ENCODE measurements at regions not wholly inside any gene's neighbourhood (a gene's known extent, or its start where the extent isn't known, plus 50 kb on each side); places are given as distances from the start of the nearest gene placed in this dataset.
"Not testable (repeated sequence)": the region's sequence is repeated elsewhere in the genome, so short reads cannot be mapped to it uniquely, and the experiment has no call there.

DNA sequence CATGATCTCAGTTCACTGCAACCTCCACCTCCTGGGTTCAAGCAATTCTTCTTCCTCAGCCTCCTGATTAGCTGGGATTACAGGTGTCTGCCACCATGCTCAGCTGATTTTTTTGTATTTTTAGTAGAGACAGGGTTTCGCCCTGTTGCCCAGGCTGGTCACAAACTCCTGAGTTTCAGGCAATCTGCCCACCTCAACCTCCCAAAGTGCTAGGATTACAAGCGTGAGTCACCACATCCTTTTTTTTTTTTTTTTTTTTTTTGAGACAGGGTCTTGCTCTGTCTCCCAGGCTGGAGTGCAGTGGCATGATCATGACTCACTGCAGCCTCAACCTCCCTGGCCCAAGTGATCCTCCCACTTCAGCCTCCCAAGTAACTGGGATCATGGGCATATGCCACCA, 298.9 kb downstream of the SPRY1 start:
- H3K4me1 ChIP-seq (ENCODE audit: control insufficient read depth in 1 of 2, insufficient read depth in 2 of 2, low read length in 2 of 2); H3K4me3 ChIP-seq (ENCODE audit: low read depth in 1 of 2, low read length in 2 of 2): not testable (repeated sequence)

DNA sequence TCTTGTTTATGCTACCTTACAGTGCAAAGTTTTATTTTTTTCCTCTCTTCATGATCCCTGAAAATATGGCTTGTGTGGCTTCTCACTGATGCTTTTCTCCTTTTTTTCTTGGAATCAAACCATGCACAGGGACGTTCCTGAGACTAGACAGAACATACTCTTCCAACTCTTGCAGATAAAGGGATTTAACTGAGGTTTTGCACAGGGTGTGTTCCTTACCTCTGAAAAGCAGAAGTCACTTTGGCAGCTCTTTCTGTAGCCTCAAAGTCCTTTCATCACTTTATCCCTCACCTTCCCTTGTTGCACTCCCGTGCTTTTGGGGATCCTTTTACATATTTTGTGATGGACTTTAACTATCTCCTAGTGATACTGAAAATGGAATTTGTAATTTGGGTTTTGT, 300.1 kb downstream of the SPRY1 start:
- no peaks in the 10 kb centered on the region for H3K36me3 ChIP-seq (ENCODE audit: control insufficient read depth in 1 of 2, insufficient read depth in 2 of 2, low read length in 2 of 2)
- no peak overlapping the region for H3K27ac ChIP-seq (ENCODE audit: low read length)
- H3K9me3 ChIP-seq (ENCODE audit: control insufficient read depth in 1 of 2, low read length in 2 of 2): no peaks in the 10 kb centered on the region
- H3K4me3 ChIP-seq (ENCODE audit: low read depth in 1 of 2, low read length in 2 of 2): no peak overlapping the region
- no peaks in the 10 kb centered on the region for H3K27me3 ChIP-seq (ENCODE audit: low read depth, low read length)
- no peaks in the 10 kb centered on the region for H3K4me1 ChIP-seq (ENCODE audit: control insufficient read depth in 1 of 2, insufficient read depth in 2 of 2, low read length in 2 of 2)

More for the DNA sequence above, 298.9 kb downstream of the SPRY1 start:
- H3K9me3 ChIP-seq (ENCODE audit: control insufficient read depth in 1 of 2, low read length in 2 of 2); H3K27me3 ChIP-seq (ENCODE audit: low read depth, low read length); H3K27ac ChIP-seq (ENCODE audit: low read length); H3K36me3 ChIP-seq (ENCODE audit: control insufficient read depth in 1 of 2, insufficient read depth in 2 of 2, low read length in 2 of 2): not testable (repeated sequence)

DNA sequence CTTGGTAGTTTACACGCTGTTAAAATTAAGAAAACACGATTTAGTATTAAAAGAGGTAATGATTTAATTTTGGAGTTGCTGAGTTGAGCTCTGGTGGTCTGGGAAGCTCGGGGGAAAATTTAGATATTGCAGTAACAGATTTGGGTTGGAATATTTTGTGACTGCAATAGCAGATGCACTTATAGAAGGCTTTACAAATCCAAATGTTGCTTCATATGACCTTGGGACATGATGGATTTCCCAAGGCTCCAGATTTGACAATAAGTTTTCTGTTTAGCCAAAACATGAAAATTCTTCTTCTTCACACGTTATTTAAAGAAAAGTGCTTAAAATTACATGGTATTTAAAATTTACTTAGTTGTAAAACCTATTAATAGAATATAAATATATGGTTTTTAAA, 302.0 kb downstream of the SPRY1 start:
- Histone ChIP-seq H3K36me3 (ENCODE audit: control insufficient read depth in 1 of 2, insufficient read depth in 2 of 2, low read length in 2 of 2) (no peaks in the 10 kb centered on the region), H3K4me3 (ENCODE audit: low read depth in 1 of 2, low read length in 2 of 2) (no peak overlapping the region), H3K9me3 (ENCODE audit: control insufficient read depth in 1 of 2, low read length in 2 of 2) (peaks cover 0 to 2% of the 10 kb centered on the region in 2 donors), H3K4me1 (ENCODE audit: control insufficient read depth in 1 of 2, insufficient read depth in 2 of 2, low read length in 2 of 2) (no peaks in the 10 kb centered on the region), H3K27ac (ENCODE audit: low read length) (no peak overlapping the region), H3K27me3 (ENCODE audit: low read depth, low read length) (no peaks in the 10 kb centered on the region)

DNA sequence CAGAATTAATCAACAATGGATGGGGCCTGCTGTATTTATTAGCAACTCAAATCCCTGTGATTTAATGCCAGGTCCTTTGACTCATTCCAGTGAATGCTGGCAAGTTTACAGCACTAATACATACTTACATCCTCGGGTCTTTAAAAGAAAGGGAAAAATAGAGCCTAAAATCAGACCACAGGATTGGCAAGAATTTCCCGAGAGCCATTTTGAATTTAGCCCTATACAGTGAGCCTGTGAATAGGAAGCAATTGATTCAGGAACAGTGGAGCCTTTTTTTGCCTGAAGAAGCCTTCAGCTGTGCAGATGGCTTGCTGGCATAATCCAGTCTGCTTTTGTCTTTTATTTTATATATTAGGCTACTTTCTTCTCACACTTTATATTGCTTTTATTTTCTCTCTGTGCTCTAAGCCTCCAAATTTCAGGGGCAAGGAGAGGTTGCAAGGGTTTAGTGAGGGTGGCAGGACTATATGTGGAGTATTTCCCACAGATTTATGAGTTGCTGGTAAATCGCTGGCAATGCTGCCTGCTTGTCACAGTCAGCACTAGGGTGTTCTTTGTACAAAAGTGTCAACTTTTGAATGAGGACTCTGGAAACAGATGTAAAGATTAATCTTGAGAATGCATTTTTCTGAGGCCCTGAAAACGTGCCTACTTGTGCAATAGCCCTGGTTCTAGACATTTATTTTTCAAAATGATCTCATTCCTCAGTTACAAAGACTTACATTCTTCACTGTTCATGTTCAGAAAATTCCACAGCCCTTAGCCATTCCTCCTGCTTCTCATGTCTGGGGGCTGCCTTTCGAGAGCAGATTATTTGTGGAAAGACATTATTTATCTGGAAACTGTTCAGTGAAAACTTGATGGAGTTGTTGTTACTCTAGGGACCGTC, 303.5 kb downstream of the SPRY1 start:
- no peaks in the 10 kb centered on the region for H3K36me3 ChIP-seq (ENCODE audit: control insufficient read depth in 1 of 2, insufficient read depth in 2 of 2, low read length in 2 of 2)
- no peaks in the 10 kb centered on the region for H3K4me1 ChIP-seq (ENCODE audit: control insufficient read depth in 1 of 2, insufficient read depth in 2 of 2, low read length in 2 of 2)
- peak overlapping the region; percentile 37 for H3K27ac ChIP-seq (ENCODE audit: low read length)
- no peaks in the 10 kb centered on the region for H3K27me3 ChIP-seq (ENCODE audit: low read depth, low read length)
- H3K4me3 ChIP-seq (ENCODE audit: low read depth in 1 of 2, low read length in 2 of 2): no peak overlapping the region
- peaks cover 0 to 2% of the 10 kb centered on the region in 2 donors for H3K9me3 ChIP-seq (ENCODE audit: control insufficient read depth in 1 of 2, low read length in 2 of 2)

DNA sequence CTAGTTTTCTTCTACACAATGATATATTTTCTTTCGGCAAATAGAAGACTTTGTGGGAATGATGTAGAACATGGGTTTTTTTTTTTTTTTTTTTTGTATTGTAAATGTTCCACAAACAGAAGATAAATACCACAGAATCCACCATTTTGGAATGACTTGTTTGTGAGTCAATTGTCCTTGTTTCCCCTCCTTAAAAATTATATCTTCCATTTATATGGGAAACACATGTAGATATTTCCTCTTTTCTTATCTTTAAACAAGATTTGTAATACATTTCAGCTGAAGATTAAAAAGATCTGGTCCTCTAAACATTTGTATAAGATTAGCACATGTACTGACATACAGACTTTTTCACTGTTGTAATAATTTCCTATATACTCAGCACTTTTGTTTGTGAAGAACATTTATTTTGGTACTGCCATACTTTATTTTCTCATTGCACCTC, 304.6 kb downstream of the SPRY1 start:
- H3K4me1 ChIP-seq (ENCODE audit: control insufficient read depth in 1 of 2, insufficient read depth in 2 of 2, low read length in 2 of 2): no peaks in the 10 kb centered on the region
- no peak overlapping the region for H3K27ac ChIP-seq (ENCODE audit: low read length)
- no peaks in the 10 kb centered on the region for H3K36me3 ChIP-seq (ENCODE audit: control insufficient read depth in 1 of 2, insufficient read depth in 2 of 2, low read length in 2 of 2)
- no peaks in the 10 kb centered on the region for H3K27me3 ChIP-seq (ENCODE audit: low read depth, low read length)
- H3K4me3 ChIP-seq (ENCODE audit: low read depth in 1 of 2, low read length in 2 of 2): no peak overlapping the region
- H3K9me3 ChIP-seq (ENCODE audit: control insufficient read depth in 1 of 2, low read length in 2 of 2): peaks cover 0 to 2% of the 10 kb centered on the region in 2 donors

DNA sequence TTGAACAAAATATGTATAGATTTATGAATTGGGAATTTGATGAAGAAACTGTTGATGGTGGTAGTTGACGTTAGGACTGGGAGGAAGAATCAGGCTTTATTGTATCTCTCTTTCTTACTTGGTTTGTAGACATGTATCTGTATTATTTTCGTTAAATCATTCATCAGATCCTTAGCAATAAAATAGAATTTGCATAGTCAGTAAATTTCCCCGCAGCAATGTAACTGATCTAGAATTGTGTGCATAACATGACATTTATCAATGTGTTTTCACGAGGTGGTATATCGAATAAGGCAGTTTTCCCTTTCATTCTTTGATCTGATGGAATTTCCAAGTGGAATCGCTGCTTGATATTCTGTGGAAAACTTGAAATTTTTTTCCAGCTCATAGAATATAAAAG, 308.8 kb downstream of the SPRY1 start:
- H3K27ac ChIP-seq (ENCODE audit: low read length): no peak overlapping the region
- H3K4me1 ChIP-seq (ENCODE audit: control insufficient read depth in 1 of 2, insufficient read depth in 2 of 2, low read length in 2 of 2): no peaks in the 10 kb centered on the region
- H3K36me3 ChIP-seq (ENCODE audit: control insufficient read depth in 1 of 2, insufficient read depth in 2 of 2, low read length in 2 of 2): no peaks in the 10 kb centered on the region
- H3K27me3 ChIP-seq (ENCODE audit: low read depth, low read length): no peaks in the 10 kb centered on the region
- H3K4me3 ChIP-seq (ENCODE audit: low read depth in 1 of 2, low read length in 2 of 2): no peak overlapping the region
- peaks cover 0 to 2% of the 10 kb centered on the region in 2 donors for H3K9me3 ChIP-seq (ENCODE audit: control insufficient read depth in 1 of 2, low read length in 2 of 2)

DNA sequence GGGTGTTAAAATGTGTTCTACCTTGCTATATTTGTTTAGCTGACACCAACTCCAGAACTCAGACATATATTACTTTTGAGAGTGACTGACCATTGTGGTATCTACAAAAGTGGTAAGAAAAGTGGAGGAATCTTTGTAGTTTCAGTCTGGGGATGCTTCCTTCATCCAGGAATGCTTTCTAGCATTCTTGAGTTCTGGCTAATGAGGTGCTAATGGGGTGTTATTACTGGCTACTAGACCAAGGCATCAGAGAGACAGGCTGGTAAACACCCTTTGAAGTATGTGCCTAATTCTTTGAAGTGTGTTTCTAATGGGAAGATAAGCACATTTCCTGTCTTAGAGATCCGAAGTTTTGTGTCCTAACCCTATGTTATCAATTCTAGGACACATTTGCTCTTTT, 310.4 kb downstream of the SPRY1 start:
- Histone ChIP-seq H3K9me3 (ENCODE audit: control insufficient read depth in 1 of 2, low read length in 2 of 2) (peaks cover 0 to 2% of the 10 kb centered on the region in 2 donors), H3K4me3 (ENCODE audit: low read depth in 1 of 2, low read length in 2 of 2) (no peak overlapping the region), H3K4me1 (ENCODE audit: control insufficient read depth in 1 of 2, insufficient read depth in 2 of 2, low read length in 2 of 2) (no peaks in the 10 kb centered on the region), H3K27ac (ENCODE audit: low read length) (no peak overlapping the region), H3K27me3 (ENCODE audit: low read depth, low read length) (no peaks in the 10 kb centered on the region), H3K36me3 (ENCODE audit: control insufficient read depth in 1 of 2, insufficient read depth in 2 of 2, low read length in 2 of 2) (no peaks in the 10 kb centered on the region)

DNA sequence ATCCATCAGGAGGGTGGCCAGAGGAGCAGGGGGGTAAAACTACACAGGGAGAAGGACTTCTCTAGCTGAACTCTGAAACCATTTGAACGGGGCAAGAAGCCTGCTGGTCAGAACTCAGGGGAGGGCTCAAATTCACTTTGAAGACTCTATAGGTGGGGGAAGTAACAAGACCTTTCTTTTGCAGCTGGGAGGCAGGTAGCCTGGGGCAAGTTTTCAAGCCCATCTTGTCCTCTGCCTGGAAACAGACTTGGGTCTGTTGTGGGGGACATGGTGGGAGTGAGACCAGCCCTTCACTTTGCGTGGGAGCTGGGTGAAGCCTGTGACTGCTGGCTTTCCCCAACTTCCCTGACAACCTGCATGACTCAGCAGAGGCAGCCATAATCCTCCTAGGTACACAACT, 312.3 kb downstream of the SPRY1 start:
- H3K4me1 ChIP-seq (ENCODE audit: control insufficient read depth in 1 of 2, insufficient read depth in 2 of 2, low read length in 2 of 2): no peaks in the 10 kb centered on the region
- no peaks in the 10 kb centered on the region for H3K9me3 ChIP-seq (ENCODE audit: control insufficient read depth in 1 of 2, low read length in 2 of 2)
- no peaks in the 10 kb centered on the region for H3K36me3 ChIP-seq (ENCODE audit: control insufficient read depth in 1 of 2, insufficient read depth in 2 of 2, low read length in 2 of 2)
- H3K27me3 ChIP-seq (ENCODE audit: low read depth, low read length): no peaks in the 10 kb centered on the region
- H3K4me3 ChIP-seq (ENCODE audit: low read depth in 1 of 2, low read length in 2 of 2): no peak overlapping the region
- H3K27ac ChIP-seq (ENCODE audit: low read length): no peak overlapping the region

DNA sequence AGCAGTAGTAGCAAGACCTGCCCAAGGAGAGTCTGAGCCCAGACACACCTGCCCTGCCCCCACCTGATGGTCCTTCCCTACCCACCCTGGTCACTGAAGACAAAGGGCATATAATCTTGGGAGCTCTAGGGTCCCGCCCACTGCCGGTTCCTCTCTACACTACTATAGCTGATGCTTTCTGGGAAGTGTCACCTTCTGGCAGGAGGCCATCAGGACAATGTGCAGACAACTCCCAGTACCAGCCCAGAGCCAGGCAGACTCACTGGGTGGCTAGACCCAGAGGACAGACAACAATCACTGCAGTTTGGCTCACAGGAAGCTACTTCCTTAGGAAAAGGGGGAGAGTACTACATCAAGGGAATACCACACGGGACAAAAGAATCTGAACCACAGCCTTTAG, 312.7 kb downstream of the SPRY1 start:
- Histone ChIP-seq H3K4me3 (ENCODE audit: low read depth in 1 of 2, low read length in 2 of 2) (no peak overlapping the region), H3K27me3 (ENCODE audit: low read depth, low read length) (no peaks in the 10 kb centered on the region), H3K27ac (ENCODE audit: low read length) (no peak overlapping the region), H3K4me1 (ENCODE audit: control insufficient read depth in 1 of 2, insufficient read depth in 2 of 2, low read length in 2 of 2) (no peaks in the 10 kb centered on the region), H3K9me3 (ENCODE audit: control insufficient read depth in 1 of 2, low read length in 2 of 2) (no peaks in the 10 kb centered on the region), H3K36me3 (ENCODE audit: control insufficient read depth in 1 of 2, insufficient read depth in 2 of 2, low read length in 2 of 2) (no peaks in the 10 kb centered on the region)

DNA sequence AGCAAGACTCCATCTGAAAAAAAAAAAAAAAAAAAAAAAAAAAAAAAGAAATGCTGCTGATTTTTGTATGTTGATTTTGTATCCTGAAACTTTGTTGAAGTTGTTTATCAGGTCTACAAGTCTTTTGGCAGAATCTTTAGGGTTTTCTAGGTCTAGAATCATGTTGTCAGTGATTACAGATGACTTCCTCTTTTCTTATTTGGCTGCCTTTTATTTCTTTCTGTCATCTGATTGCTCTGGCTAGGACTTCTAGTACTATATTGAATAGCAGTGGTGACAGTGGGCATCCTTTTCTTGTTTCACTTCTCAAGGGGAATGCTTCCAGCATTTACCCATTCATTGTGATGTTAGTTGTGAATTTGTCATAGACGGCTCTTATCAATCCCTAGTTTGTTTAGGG, 334.4 kb downstream of the SPRY1 start:
- Histone ChIP-seq H3K27ac (ENCODE audit: low read length) (no peak overlapping the region), H3K4me1 (ENCODE audit: control insufficient read depth in 1 of 2, insufficient read depth in 2 of 2, low read length in 2 of 2) (no peaks in the 10 kb centered on the region), H3K4me3 (ENCODE audit: low read depth in 1 of 2, low read length in 2 of 2) (no peak overlapping the region), H3K9me3 (ENCODE audit: control insufficient read depth in 1 of 2, low read length in 2 of 2) (peaks cover 0 to 4% of the 10 kb centered on the region in 2 donors), H3K27me3 (ENCODE audit: low read depth, low read length) (no peaks in the 10 kb centered on the region), H3K36me3 (ENCODE audit: control insufficient read depth in 1 of 2, insufficient read depth in 2 of 2, low read length in 2 of 2) (no peaks in the 10 kb centered on the region)

DNA sequence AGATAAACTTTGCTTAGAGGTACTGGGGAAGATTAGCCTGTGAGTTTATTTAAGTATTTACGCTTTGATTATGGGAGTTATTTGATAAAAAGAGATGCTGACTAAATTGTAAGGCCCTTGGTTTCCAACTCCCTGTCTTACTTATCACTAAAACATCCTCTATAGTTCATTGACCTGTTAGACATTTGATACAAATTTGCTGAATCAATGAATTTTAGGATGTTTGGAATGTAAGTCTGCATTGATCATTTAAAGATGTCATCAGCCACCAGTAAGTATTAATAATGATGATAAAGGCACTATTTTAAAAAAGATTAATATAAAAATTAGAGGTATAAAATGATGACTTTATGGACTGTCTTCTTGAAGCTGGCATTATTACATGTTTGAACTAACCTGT, 340.6 kb downstream of the SPRY1 start:
- no peak overlapping the region for H3K27ac ChIP-seq (ENCODE audit: low read length)
- H3K4me1 ChIP-seq (ENCODE audit: control insufficient read depth in 1 of 2, insufficient read depth in 2 of 2, low read length in 2 of 2): no peaks in the 10 kb centered on the region
- H3K9me3 ChIP-seq (ENCODE audit: control insufficient read depth in 1 of 2, low read length in 2 of 2): no peaks in the 10 kb centered on the region
- no peaks in the 10 kb centered on the region for H3K36me3 ChIP-seq (ENCODE audit: control insufficient read depth in 1 of 2, insufficient read depth in 2 of 2, low read length in 2 of 2)
- H3K4me3 ChIP-seq (ENCODE audit: low read depth in 1 of 2, low read length in 2 of 2): no peak overlapping the region
- no peaks in the 10 kb centered on the region for H3K27me3 ChIP-seq (ENCODE audit: low read depth, low read length)

DNA sequence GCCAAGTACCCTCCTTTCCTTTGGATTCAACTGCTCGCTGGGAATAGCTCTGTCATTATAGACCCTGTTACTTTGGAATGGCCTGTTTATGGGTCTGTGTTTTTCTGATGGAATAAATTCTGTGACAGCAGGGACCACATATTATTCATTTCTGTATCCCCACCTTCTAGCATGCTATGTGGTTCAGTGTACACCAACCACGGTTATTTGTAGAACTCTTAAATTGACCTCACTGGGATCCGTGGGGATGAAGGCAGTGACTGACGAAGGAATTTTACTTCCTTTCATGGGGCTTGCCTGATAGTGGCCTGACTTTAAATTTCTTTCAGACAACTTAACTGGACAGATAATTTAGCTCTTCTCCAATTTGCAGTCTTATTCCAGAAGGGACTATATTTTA, 343.2 kb downstream of the SPRY1 start:
- peaks cover 0 to 8% of the 10 kb centered on the region in 2 donors for H3K4me1 ChIP-seq (ENCODE audit: control insufficient read depth in 1 of 2, insufficient read depth in 2 of 2, low read length in 2 of 2)
- no peak overlapping the region for H3K27ac ChIP-seq (ENCODE audit: low read length)
- no peak overlapping the region for H3K4me3 ChIP-seq (ENCODE audit: low read depth in 1 of 2, low read length in 2 of 2)
- no peaks in the 10 kb centered on the region for H3K9me3 ChIP-seq (ENCODE audit: control insufficient read depth in 1 of 2, low read length in 2 of 2)
- no peaks in the 10 kb centered on the region for H3K36me3 ChIP-seq (ENCODE audit: control insufficient read depth in 1 of 2, insufficient read depth in 2 of 2, low read length in 2 of 2)
- no peaks in the 10 kb centered on the region for H3K27me3 ChIP-seq (ENCODE audit: low read depth, low read length)
